Ammon's horn (tissue), 1 donor: ENCODE measurements at regions not wholly inside any gene's neighbourhood (a gene's known extent, or its start where the extent isn't known, plus 50 kb on each side); places are given as distances from the start of the nearest gene placed in this dataset.
"Not testable (repeated sequence)": the region's sequence is repeated elsewhere in the genome, so short reads cannot be mapped to it uniquely, and the experiment has no call there.

Experiments used
- DNase-seq: peaks from one replicate; pipeline ENCODE4 v3.0.0-alpha.2; 2016; ENCODE audit warnings: low spot score

GRCh38 chr10:34015700-34016099 lies 681.2 kb upstream of the NRP1 start:
- no peak for DNase-seq

- no peak for DNase-seq
Measured at GRCh38 chr10:34013235-34013634, 678.8 kb upstream of the NRP1 start.

GRCh38 chr10:34010891-34011290 lies 676.4 kb upstream of the NRP1 start:
- peak; percentile 34 for DNase-seq

GRCh38 chr10:34010228-34010627 lies 675.8 kb upstream of the NRP1 start:
- not testable (repeated sequence) for DNase-seq

GRCh38 chr10:34008656-34009055 lies 674.2 kb upstream of the NRP1 start:
- DNase-seq, result no peak

GRCh38 chr10:34006471-34006870 lies 672.0 kb upstream of the NRP1 start:
- no peak for DNase-seq

GRCh38 chr10:34003561-34003960 lies 669.1 kb upstream of the NRP1 start:
- DNase-seq, result no peak

- no peak for DNase-seq
Measured at GRCh38 chr10:34002896-34003295, 668.4 kb upstream of the NRP1 start.

GRCh38 chr10:34001831-34002230 lies 667.4 kb upstream of the NRP1 start:
- no peak for DNase-seq

- no peak for DNase-seq
Measured at GRCh38 chr10:34001087-34001580, 666.7 kb upstream of the NRP1 start.

- DNase-seq, result no peak
Measured at GRCh38 chr10:33993917-33994316, 659.5 kb upstream of the NRP1 start.

- DNase-seq, result no peak
Measured at GRCh38 chr10:33991924-33992323, 657.5 kb upstream of the NRP1 start.

- no peak for DNase-seq
Measured at GRCh38 chr10:33986515-33986914, 652.0 kb upstream of the NRP1 start.

GRCh38 chr10:33986016-33986415 lies 651.5 kb upstream of the NRP1 start:
- DNase-seq, result no peak

- DNase-seq, result no peak
Measured at GRCh38 chr10:33982995-33983394, 648.5 kb upstream of the NRP1 start.

GRCh38 chr10:33981301-33981700 lies 646.8 kb upstream of the NRP1 start:
- no peak for DNase-seq

GRCh38 chr10:33979195-33979594 lies 644.7 kb upstream of the NRP1 start:
- DNase-seq, result no peak

GRCh38 chr10:33975481-33975880 lies 641.0 kb upstream of the NRP1 start:
- DNase-seq, result peak; percentile 27

- DNase-seq, result no peak
Measured at GRCh38 chr10:33974976-33975478, 640.6 kb upstream of the NRP1 start.

- DNase-seq, result no peak
Measured at GRCh38 chr10:33968983-33969382, 634.5 kb upstream of the NRP1 start.

GRCh38 chr10:33967606-33968120 lies 633.2 kb upstream of the NRP1 start:
- no peak for DNase-seq

- no peak for DNase-seq
Measured at GRCh38 chr10:33966946-33967345, 632.5 kb upstream of the NRP1 start.

GRCh38 chr10:33965795-33966581 lies 631.5 kb upstream of the NRP1 start:
- DNase-seq, result no peak

GRCh38 chr10:33963729-33964128 lies 629.3 kb upstream of the NRP1 start:
- DNase-seq, result no peak
